GM21619 (cell line): ENCODE measurements at regions not wholly inside any gene's neighbourhood (a gene's known extent, or its start where the extent isn't known, plus 50 kb on each side); places are given as distances from the start of the nearest gene placed in this dataset.

Source experiments
- ATAC-seq: cut with Tn5 transposase; IDR thresholded peaks from one replicate; pipeline ENCODE4 v1.9.1; 2021; ENCODE audit not compliant: unreplicated experiment

DNA sequence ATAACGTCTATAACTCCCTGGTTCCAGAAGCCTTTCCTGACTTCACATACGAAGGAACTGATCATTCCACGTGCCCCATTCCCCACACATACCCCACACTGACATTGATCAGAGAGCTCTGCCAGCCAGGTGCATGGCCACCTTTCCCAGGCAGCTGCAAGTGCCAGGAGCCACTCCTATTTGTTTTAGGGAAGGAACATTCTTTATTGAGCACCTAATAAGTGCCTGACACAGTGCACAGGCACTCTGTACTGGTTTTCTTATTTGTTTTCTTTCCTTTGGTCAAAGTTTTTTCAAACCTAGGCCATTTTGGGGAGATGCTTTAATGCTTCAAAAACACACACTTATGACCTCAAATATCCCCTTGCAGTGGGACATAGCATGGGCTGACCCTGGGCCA is 50.0 kb downstream of the PITPNM2 start:
- no peak for ATAC-seq

DNA sequence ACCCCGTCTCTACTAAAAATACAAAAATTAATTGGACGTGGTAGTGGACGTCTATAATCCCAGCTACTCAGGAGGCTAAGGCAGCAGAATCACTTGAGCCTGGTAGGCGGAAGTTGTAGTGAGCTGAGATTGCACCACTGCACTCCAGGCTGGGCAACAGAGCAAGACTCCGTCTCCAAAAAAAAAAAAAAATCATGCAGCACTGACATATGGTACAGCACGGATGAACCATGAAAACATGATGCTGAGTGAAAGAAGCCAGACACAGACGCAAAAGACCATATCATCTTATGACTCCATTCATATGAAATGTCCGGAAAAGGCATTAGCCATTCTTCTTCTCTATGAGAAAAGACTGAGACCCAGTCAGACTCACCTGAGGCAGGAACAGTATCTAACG is 50.4 kb downstream of the PITPNM2 start:
- no peak for ATAC-seq

DNA sequence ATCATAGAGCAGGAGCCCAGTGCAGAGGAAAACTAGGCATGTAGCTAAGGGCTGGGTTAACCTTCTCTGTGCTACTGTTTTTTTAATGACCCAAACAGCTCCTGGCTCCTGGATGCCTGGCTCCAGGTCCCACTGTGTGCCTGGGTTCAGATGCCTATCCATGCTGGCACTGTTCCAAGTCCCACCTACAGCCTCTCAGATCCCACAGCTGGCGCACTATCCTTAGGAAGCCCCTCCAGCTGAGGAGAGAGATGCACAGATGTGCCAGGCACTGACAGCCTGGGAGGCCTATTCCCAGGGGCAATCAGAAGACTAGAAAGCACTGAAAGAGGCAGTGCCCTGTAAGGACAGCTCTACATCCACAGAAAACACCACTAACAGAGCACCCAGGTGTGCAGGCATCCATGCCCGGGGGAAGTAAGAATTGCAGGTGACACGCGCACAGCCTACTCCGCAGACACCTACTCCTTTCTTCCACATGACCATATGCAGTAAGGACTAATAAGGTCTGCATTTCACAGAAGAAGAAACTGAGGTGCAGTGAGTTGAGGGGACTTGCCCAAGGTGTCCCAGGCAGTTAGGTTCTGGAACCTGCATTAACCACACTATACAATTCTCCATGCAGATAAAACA is 51.2 kb downstream of the PITPNM2 start:
- ATAC-seq, result no peak

DNA sequence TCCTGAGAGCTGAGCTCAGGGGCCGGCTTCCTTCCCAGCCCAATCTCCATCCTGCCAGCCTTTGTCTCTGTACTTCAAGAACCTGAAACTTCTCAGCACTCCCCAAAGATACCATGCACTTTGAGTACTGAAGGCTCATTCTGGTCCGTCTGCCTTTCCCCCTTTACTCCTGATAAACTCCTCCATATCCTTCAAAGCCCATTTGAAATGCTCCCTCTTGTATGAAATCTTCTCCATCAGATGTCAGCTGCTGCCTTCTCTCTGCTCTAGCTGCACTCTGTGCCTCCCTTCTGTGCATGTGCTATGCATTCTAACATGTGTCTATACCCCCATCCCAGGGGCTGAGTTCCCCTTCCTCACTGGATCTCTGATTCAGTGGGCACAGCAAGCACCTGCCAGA is 52.1 kb downstream of the PITPNM2 start:
- no peak for ATAC-seq

DNA sequence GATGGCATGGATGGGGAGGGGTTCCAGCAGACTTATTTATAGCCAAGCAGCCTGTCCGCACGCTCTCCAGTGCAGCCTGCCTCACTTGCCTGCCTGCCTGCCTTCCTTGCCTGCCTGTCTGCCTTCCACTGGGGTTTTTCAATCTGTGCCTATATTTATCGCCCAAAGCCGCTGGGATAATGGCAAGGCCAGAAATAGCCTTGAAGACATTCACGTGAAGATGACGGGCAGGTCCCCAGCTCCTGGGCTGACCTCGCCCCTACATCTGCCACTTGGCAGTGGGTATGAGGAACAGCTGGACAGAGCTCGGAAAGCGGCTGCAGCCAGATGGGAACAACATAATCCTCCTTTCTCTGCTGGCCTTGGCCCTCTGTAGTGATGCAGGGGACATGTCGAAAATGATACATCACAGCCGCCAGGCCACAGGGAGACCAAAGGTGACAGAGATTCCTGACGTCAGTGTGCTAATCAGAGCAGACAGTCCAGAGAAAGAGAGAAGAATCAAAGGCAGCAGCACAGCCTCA is 53.3 kb downstream of the PITPNM2 start:
- no peak for ATAC-seq

DNA sequence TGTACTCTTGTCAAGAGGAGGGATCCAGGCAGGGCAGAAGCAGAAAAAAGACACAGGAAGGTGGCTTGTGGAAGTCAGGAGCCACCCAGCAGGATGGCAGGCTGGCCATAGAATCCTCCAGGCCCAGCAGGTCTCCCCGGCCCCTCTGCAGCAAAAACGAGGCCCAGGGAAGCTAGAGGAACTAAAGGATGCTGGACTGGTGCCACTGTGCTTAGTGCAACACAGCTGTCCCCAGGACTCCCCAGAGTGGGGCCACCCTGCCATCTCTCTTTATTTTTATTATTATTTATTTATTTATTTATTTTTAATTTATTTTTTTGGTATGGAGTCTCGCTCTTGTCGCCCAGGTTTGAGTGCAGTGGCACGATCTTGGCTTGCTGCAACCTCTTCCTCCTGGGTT is 54.1 kb downstream of the PITPNM2 start:
- ATAC-seq, result no peak

DNA sequence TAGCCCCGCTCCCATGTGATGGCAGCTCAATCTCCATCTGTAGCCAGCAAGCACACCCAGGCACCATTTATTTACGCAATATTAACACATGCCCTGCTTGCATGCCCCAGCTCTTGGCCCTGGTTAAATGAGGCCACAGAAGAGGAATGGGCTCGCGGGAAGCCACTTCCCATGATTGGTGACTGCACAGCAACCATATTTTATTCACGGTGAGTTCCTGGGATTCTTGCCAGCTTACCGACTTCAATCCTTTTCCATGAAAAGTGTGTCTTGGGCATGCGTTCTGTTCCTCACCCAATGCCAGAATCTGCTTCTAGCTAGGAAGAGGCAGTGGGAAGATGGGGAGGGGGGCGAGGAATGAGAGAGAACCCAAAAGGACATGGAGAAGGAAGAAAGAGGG is 54.7 kb downstream of the PITPNM2 start:
- no peak for ATAC-seq

GRCh38 chr12:123095078-123095881 is 55.6 kb downstream of the PITPNM2 start:
- no peak for ATAC-seq

- no peak for ATAC-seq
Measured at GRCh38 chr12:123094349-123095077, 56.4 kb downstream of the PITPNM2 start.

- no peak for ATAC-seq
Measured at GRCh38 chr12:123092866-123093265, 58.0 kb downstream of the PITPNM2 start.

GRCh38 chr12:123091230-123092150 is 59.4 kb downstream of the PITPNM2 start:
- ATAC-seq, result no peak

DNA sequence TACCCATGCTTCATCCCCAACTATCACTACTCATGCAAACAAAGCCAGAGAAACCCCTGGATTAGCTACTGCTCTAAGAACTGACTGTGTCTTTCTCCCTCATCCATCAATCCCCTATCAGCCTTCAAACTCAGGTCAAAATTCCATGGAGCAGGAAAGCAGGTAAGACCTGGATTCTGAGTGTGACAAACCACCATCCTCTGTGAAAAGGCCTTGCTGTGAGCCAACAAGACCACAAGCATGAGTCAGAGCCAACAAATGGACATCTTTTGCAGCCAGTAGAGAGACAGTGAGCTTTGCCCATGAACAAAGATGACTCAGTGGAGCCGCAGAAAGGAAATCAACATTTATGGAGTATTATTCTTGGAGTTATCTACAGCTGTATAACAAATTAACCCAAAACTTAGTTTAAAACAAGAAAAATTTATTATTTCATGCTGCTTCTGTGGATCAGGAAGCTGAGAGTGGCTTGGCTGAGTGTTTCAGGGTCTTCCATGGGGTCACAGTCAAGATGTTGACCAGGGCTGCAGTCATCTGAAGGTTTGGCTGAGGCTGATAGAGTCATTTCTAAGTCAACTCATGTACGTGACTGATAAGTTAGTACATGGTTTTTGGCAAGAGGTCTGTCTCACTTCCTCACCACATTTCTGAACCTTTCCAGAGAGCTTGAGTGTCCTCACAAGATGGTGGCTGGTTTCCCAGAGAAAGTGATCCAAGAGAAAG is 61.1 kb downstream of the PITPNM2 start:
- ATAC-seq, result no peak

DNA sequence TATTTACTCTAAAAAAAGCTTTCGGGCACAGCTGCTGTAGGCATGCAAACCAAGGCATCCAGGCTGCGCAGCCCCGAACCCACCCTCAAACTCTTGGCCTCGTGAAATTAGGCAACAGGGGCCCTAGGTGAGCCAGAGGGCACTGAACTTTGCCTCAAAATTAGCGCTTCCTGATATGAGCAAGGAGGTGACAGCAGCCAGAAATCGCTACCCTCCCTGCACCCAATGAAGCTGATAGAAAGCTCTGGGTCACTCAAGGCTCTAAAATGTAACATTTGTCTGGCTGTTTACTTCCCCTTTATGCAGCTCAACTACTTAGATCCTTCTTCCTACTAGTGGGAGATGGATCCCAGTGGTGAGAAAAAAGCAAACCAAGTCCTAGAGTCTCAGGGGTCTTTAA is 61.8 kb downstream of the PITPNM2 start:
- no peak for ATAC-seq

- no peak for ATAC-seq
Measured at GRCh38 chr12:123085730-123086487, 65.0 kb downstream of the PITPNM2 start.

DNA sequence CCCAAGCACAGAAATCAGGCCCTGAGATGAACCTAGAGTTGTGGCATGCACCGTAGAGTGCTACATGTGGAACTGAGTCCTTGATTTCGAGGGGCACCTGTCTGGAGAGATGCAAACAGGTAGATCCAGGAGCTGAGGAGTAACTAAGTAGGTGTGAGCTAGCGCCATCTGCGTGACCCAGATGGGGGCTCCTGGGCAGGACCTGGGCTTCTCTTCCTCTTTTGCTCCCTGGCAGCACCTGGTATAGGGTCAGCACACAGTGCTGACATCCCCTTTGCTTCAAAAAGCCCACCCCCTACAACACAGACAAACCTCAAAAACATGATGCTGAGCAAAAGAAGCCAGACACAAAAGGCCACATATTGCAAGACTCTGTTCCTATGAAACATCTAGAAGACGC is 65.8 kb downstream of the PITPNM2 start:
- ATAC-seq, result no peak

GRCh38 chr12:123083661-123084571 is 67.0 kb downstream of the PITPNM2 start:
- no peak for ATAC-seq

GRCh38 chr12:123080634-123081033 is 70.3 kb downstream of the PITPNM2 start:
- ATAC-seq, result no peak

- ATAC-seq, result no peak
Measured at GRCh38 chr12:123078531-123079155, 72.2 kb downstream of the PITPNM2 start.
